ENCODE measurements at regions not wholly inside any gene's neighbourhood (a gene's known extent, or its start where the extent isn't known, plus 50 kb on each side); places are given as distances from the start of the nearest gene placed in this dataset.

DNA sequence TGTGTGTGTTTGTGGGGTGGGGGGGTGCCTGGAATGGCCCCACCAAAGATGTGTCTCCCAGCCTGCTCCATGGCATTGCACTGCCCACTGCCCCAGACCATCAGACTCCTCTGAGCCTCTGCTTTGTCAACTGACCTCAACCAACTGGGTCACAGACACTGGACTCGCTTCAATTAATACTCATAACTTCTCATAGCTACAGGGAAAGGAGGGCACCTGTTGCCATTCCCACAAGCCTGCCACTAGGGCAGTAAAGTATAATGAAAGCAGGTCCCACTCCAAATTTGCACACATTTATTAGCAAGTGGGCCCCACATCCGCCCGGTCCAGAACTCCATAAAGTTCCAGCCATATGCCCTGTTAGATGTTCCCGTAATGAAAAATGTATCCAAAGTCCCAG lies 70.5 kb upstream of the PRDM11 start:
- TF ChIP-seq, protein P1, sequence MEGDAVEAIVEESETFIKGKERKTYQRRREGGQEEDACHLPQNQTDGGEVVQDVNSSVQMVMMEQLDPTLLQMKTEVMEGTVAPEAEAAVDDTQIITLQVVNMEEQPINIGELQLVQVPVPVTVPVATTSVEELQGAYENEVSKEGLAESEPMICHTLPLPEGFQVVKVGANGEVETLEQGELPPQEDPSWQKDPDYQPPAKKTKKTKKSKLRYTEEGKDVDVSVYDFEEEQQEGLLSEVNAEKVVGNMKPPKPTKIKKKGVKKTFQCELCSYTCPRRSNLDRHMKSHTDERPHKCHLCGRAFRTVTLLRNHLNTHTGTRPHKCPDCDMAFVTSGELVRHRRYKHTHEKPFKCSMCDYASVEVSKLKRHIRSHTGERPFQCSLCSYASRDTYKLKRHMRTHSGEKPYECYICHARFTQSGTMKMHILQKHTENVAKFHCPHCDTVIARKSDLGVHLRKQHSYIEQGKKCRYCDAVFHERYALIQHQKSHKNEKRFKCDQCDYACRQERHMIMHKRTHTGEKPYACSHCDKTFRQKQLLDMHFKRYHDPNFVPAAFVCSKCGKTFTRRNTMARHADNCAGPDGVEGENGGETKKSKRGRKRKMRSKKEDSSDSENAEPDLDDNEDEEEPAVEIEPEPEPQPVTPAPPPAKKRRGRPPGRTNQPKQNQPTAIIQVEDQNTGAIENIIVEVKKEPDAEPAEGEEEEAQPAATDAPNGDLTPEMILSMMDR (IDR thresholded peaks at IDR 0.05; ENCODE audit: low read depth, low read length, missing control alignments): no peak
- H3K4me3 ChIP-seq (ENCODE audit: low read depth, low read length): no peak overlapping the region
- no peak for DNase-seq (ENCODE audit: low read depth)

DNA sequence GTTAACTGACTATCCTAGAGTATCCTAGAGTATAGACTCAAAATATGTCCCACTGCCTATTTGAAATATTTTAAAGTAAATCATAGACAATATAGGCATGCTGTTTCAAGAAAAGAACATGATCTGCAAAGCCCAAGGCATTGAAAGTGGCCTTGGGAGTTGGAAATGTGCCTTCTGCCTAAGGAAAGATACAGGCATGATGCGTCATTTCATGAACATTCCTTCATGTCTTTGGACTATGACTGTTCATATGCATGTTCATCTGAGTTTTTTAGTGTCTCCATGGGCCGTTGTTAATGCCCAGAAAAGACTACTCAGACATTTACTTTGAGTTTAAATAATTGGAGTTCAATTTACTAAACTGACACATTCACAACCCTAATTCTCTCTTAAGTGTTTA lies 69.7 kb upstream of the PRDM11 start:
- no peak overlapping the region for H3K4me3 ChIP-seq (ENCODE audit: low read depth, low read length)
- no peak for DNase-seq (ENCODE audit: low read depth)
- TF ChIP-seq, protein P1 (IDR thresholded peaks at IDR 0.05; ENCODE audit: low read depth, low read length, missing control alignments): no peak

- TF ChIP-seq, protein P1 (IDR thresholded peaks at IDR 0.05; ENCODE audit: low read depth, low read length, missing control alignments): no peak
- no peak overlapping the region for H3K4me3 ChIP-seq (ENCODE audit: low read depth, low read length)
- DNase-seq (ENCODE audit: low read depth): no peak
Observed at GRCh38 chr11:45078236-45079074, 68.0 kb upstream of the PRDM11 start.

GRCh38 chr11:45079075-45079444 lies 67.4 kb upstream of the PRDM11 start:
- H3K4me3 ChIP-seq (ENCODE audit: low read depth, low read length): no peak overlapping the region
- TF ChIP-seq, protein P1 (IDR thresholded peaks at IDR 0.05; ENCODE audit: low read depth, low read length, missing control alignments): no peak
- DNase-seq (ENCODE audit: low read depth): no peak

- no peak for DNase-seq (ENCODE audit: low read depth)
- TF ChIP-seq, protein P1 (IDR thresholded peaks at IDR 0.05; ENCODE audit: low read depth, low read length, missing control alignments): no peak
- H3K4me3 ChIP-seq (ENCODE audit: low read depth, low read length): no peak overlapping the region
Observed at GRCh38 chr11:45079567-45079942, 66.9 kb upstream of the PRDM11 start.

GRCh38 chr11:45079943-45080719 lies 66.3 kb upstream of the PRDM11 start:
- TF ChIP-seq, protein P1 (IDR thresholded peaks at IDR 0.05; ENCODE audit: low read depth, low read length, missing control alignments): no peak
- no peak overlapping the region for H3K4me3 ChIP-seq (ENCODE audit: low read depth, low read length)
- no peak for DNase-seq (ENCODE audit: low read depth)
